NT2/D1 (cell line): ENCODE measurements at regions not wholly inside any gene's neighbourhood (a gene's known extent, or its start where the extent isn't known, plus 50 kb on each side); places are given as distances from the start of the nearest gene placed in this dataset.

Experiments used
- DNase-seq: peaks from one replicate; pipeline ENCODE4 v3.0.0-alpha.2; 2011; ENCODE audit warnings: low read depth, low spot score
- H3K27me3 ChIP-seq: 2 replicates; pipeline ENCODE4 v1.6.0; 2011; ENCODE audit warnings: mild to moderate bottlenecking; ENCODE audit not compliant: insufficient read length, insufficient read depth
- H3K36me3 ChIP-seq: 2 replicates; pipeline ENCODE4 v1.6.1; 2011; ENCODE audit warnings: mild to moderate bottlenecking, low read length, mixed read lengths; ENCODE audit not compliant: insufficient read depth, insufficient read length
- H3K4me1 ChIP-seq: 2 replicates; pipeline ENCODE4 v1.5.1; 2011; ENCODE audit not compliant: insufficient read depth, insufficient read length
- H3K4me3 ChIP-seq: 2 replicates; pipeline ENCODE4 v1.5.1; 2011; ENCODE audit warnings: low read depth; ENCODE audit not compliant: insufficient read length
- H3K9ac ChIP-seq: 2 replicates; pipeline ENCODE4 v1.6.0; 2011; ENCODE audit warnings: low read depth; ENCODE audit not compliant: insufficient read length
- H3K9me3 ChIP-seq: 2 replicates; pipeline ENCODE4 v1.5.1; 2011; ENCODE audit warnings: mild to moderate bottlenecking, low read length; ENCODE audit not compliant: insufficient read depth
- SUZ12 ChIP-seq: IDR thresholded peaks from 2 replicates; pipeline ENCODE4 v1.6.1; 2011; ENCODE audit not compliant: insufficient read length, insufficient read depth; ENCODE audit errors: extremely low read depth
- YY1 ChIP-seq: IDR thresholded peaks from 2 replicates; pipeline ENCODE4 v1.6.1; 2011; ENCODE audit not compliant: insufficient read length, insufficient read depth
- ZNF274 ChIP-seq: IDR thresholded peaks from 2 replicates; pipeline ENCODE4 v1.6.1; 2011; ENCODE audit warnings: mild to moderate bottlenecking, low read depth, low read length

- no peaks in the 10 kb centered on the region for H3K9me3 ChIP-seq
- no peak for TF ChIP-seq ZNF274
- TF ChIP-seq YY1, result no peak
- no peak for TF ChIP-seq SUZ12
- no peak for DNase-seq
- no peak overlapping the region for H3K4me3 ChIP-seq
- H3K9ac ChIP-seq, result no peak overlapping the region
- H3K4me1 ChIP-seq, result peaks cover 7% of the 10 kb centered on the region
- no peaks in the 10 kb centered on the region for H3K36me3 ChIP-seq
- peaks cover 66% of the 10 kb centered on the region for H3K27me3 ChIP-seq
These were observed 99.2 kb upstream of the LINGO1 start for GRCh38 chr15:77731945-77732344.

GRCh38 chr15:77731067-77731466, 98.4 kb upstream of the LINGO1 start:
- H3K9me3 ChIP-seq, result no peaks in the 10 kb centered on the region
- H3K9ac ChIP-seq, result no peak overlapping the region
- H3K4me1 ChIP-seq, result peaks cover 7% of the 10 kb centered on the region
- H3K4me3 ChIP-seq, result no peak overlapping the region
- DNase-seq, result no peak
- no peaks in the 10 kb centered on the region for H3K36me3 ChIP-seq
- peaks cover 58% of the 10 kb centered on the region for H3K27me3 ChIP-seq
- TF ChIP-seq SUZ12, result no peak
- TF ChIP-seq YY1, result no peak
- no peak for TF ChIP-seq ZNF274

- H3K4me3 ChIP-seq, result no peak overlapping the region
- peaks cover 40% of the 10 kb centered on the region for H3K27me3 ChIP-seq
- H3K36me3 ChIP-seq, result no peaks in the 10 kb centered on the region
- DNase-seq, result no peak
- H3K4me1 ChIP-seq, result peaks cover 12% of the 10 kb centered on the region
- no peak for TF ChIP-seq YY1
- no peak for TF ChIP-seq SUZ12
- TF ChIP-seq ZNF274, result no peak
- H3K9me3 ChIP-seq, result no peaks in the 10 kb centered on the region; the same call in 1 of the 2 replicates
- no peak overlapping the region for H3K9ac ChIP-seq
These were observed 95.1 kb upstream of the LINGO1 start for GRCh38 chr15:77727635-77728304.

- H3K9me3 ChIP-seq, result no peaks in the 10 kb centered on the region; the same call in 1 of the 2 replicates
- no peak for DNase-seq
- no peak overlapping the region for H3K4me3 ChIP-seq
- TF ChIP-seq SUZ12 (no peak), YY1 (no peak), ZNF274 (no peak)
- H3K9ac ChIP-seq, result no peak overlapping the region
- H3K4me1 ChIP-seq, result peaks cover 14% of the 10 kb centered on the region
- H3K27me3 ChIP-seq, result peaks cover 23% of the 10 kb centered on the region
- no peaks in the 10 kb centered on the region for H3K36me3 ChIP-seq
These were observed 92.0 kb upstream of the LINGO1 start for GRCh38 chr15:77724715-77725114.

GRCh38 chr15:77723756-77724155, 91.0 kb upstream of the LINGO1 start:
- no peaks in the 10 kb centered on the region; the same call in 1 of the 2 replicates for H3K9me3 ChIP-seq
- H3K4me3 ChIP-seq, result no peak overlapping the region
- no peaks in the 10 kb centered on the region for H3K36me3 ChIP-seq
- H3K4me1 ChIP-seq, result peaks cover 7% of the 10 kb centered on the region
- no peak for DNase-seq
- peaks cover 14% of the 10 kb centered on the region for H3K27me3 ChIP-seq
- H3K9ac ChIP-seq, result no peak overlapping the region
- TF ChIP-seq YY1, result no peak
- TF ChIP-seq SUZ12, result no peak
- no peak for TF ChIP-seq ZNF274

GRCh38 chr15:77722759-77723460, 90.2 kb upstream of the LINGO1 start:
- Histone ChIP-seq H3K36me3 (no peaks in the 10 kb centered on the region), H3K27me3 (peaks cover 14% of the 10 kb centered on the region), H3K4me3 (no peak overlapping the region), H3K9me3 (no peaks in the 10 kb centered on the region; the same call in 1 of the 2 replicates), H3K9ac (no peak overlapping the region), H3K4me1 (peaks cover 7% of the 10 kb centered on the region)
- no peak for DNase-seq
- TF ChIP-seq YY1, result no peak
- TF ChIP-seq SUZ12, result no peak
- TF ChIP-seq ZNF274, result no peak

GRCh38 chr15:77721963-77722362, 89.3 kb upstream of the LINGO1 start:
- DNase-seq, result no peak
- Histone ChIP-seq H3K9me3 (no peaks in the 10 kb centered on the region; the same call in 1 of the 2 replicates), H3K4me1 (peaks cover 7% of the 10 kb centered on the region), H3K36me3 (no peaks in the 10 kb centered on the region), H3K27me3 (peaks cover 14% of the 10 kb centered on the region), H3K9ac (no peak overlapping the region), H3K4me3 (no peak overlapping the region)
- TF ChIP-seq SUZ12 (no peak), YY1 (no peak), ZNF274 (no peak)
